AG04449 (cell line): ENCODE measurements at regions not wholly inside any gene's neighbourhood (a gene's known extent, or its start where the extent isn't known, plus 50 kb on each side); places are given as distances from the start of the nearest gene placed in this dataset.

Experiments used
- CTCF ChIA-PET: fragments of 350-600 bp; formaldehyde crosslinking; extraction: SDS; loops from one replicate; lab custom pipeline; 2021; ENCODE audit warnings: antibody characterized with exemption; lab: Yijun Ruan, JAX
- POLR2A ChIA-PET: fragments of 400-600, 350-600 bp; formaldehyde crosslinking; extraction: SDS; loops from one replicate; lab custom pipeline; 2020; ENCODE audit warnings: antibody characterized with exemption, inconsistent platforms; lab: Yijun Ruan, JAX
- DNase-seq: peaks from one replicate; pipeline ENCODE4 v3.0.0-alpha.2; 2010; ENCODE audit warnings: low read depth, low spot score
- H3K4me3 ChIP-seq: 2 replicates; pipeline ENCODE4 v1.5.1; 2011; ENCODE audit warnings: low read depth, mild to moderate bottlenecking, control low read depth, low read length
- CTCF ChIP-seq: IDR thresholded peaks from one replicate; pipeline ENCODE4 v1.5.1; 2011; ENCODE audit warnings: mild to moderate bottlenecking, moderate library complexity, low read length, control low read depth, inconsistent platforms; ENCODE audit not compliant: insufficient read depth; ENCODE audit errors: missing control alignments

GRCh38 chr6:14734052-14734415 lies 511.8 kb upstream of the JARID2 start:
- no peak for TF ChIP-seq CTCF
- CTCF ChIA-PET: no interaction called here
- no peak overlapping the region for H3K4me3 ChIP-seq
- no peak for DNase-seq
- POLR2A ChIA-PET: interaction anchor here (0.6 kb wide), 1 partner anchor 19 kb away, joined by 3 read pairs; no protein-coding TSS in a partner anchor

GRCh38 chr6:14734416-14735340 lies 511.2 kb upstream of the JARID2 start:
- CTCF ChIA-PET: no interaction called here
- TF ChIP-seq CTCF: no peak
- H3K4me3 ChIP-seq: no peak overlapping the region
- DNase-seq: peak; percentile 58
- POLR2A ChIA-PET: no interaction called here

- ChIA-PET POLR2A (no interaction called here), CTCF (no interaction called here)
Observed at GRCh38 chr6:14735956-14736486, 509.8 kb upstream of the JARID2 start.

GRCh38 chr6:14736554-14736953 lies 509.3 kb upstream of the JARID2 start:
- no peak for DNase-seq
- TF ChIP-seq CTCF: no peak
- H3K4me3 ChIP-seq: no peak overlapping the region
- CTCF ChIA-PET: no interaction called here
- POLR2A ChIA-PET: no interaction called here

More at GRCh38 chr6:14735956-14736486, 509.8 kb upstream of the JARID2 start:
- TF ChIP-seq CTCF: no peak
- no peak overlapping the region for H3K4me3 ChIP-seq
- no peak for DNase-seq

- CTCF ChIA-PET: interaction anchor here (0.7 to 0.9 kb wide), 2 partner anchors 24 to 651 kb away, joined by 3 read pairs; no protein-coding TSS in a partner anchor
- H3K4me3 ChIP-seq: no peak overlapping the region
- POLR2A ChIA-PET: no interaction called here
- no peak for TF ChIP-seq CTCF
- DNase-seq: no peak
Observed at GRCh38 chr6:14738497-14738896, 507.4 kb upstream of the JARID2 start.

- H3K4me3 ChIP-seq: no peak overlapping the region
- ChIA-PET CTCF (interaction anchor here (0.9 kb wide), 1 partner anchor 25 kb away, joined by 3 read pairs; no protein-coding TSS in a partner anchor), POLR2A (no interaction called here)
- DNase-seq: no peak
- TF ChIP-seq CTCF: no peak
Observed at GRCh38 chr6:14738933-14739332, 506.9 kb upstream of the JARID2 start.
